CD4-positive, alpha-beta T cell (primary cell): ENCODE measurements at regions not wholly inside any gene's neighbourhood (a gene's known extent, or its start where the extent isn't known, plus 50 kb on each side); places are given as distances from the start of the nearest gene placed in this dataset.

ENCODE experiments used
- ATAC-seq: fragments of 200-7000 bp; cut with Tn5 transposase; one replicate; pipeline ENCODE4 v1.10.0; 2022; ENCODE audit warnings: mild to moderate bottlenecking; ENCODE audit not compliant: poor library complexity
- CTCF ChIA-PET: fragments of 350-600 bp; sonication (Branson Sonifier 250); formaldehyde crosslinking; loops from one replicate; lab custom pipeline; 2021; ENCODE audit warnings: antibody characterized with exemption, inconsistent platforms; lab: Charles Lee
- POLR2A ChIA-PET: fragments of 350-600 bp; sonication (Branson Sonifier 250); formaldehyde crosslinking; loops from one replicate; lab custom pipeline; 2021; ENCODE audit warnings: antibody characterized with exemption, inconsistent platforms; lab: Charles Lee
- DNase-seq, 14 experiments: peaks; one replicate each; pipeline ENCODE4 v3.0.0-alpha.2; 2013 to 2020; ENCODE audit warnings: mixed read lengths in 2 of 14
- H3K27ac ChIP-seq, 2 donors: one replicate each; pipeline versions ENCODE4 v1.5.1 to v1.7.0; 2013; ENCODE audit warnings: low read length in 2 of 2, low read depth in 1 of 2, mild to moderate bottlenecking in 1 of 2
- H3K27me3 ChIP-seq, 2 experiments: 1 replicate in 1 of 2; 2 replicates in 1 of 2; pipeline versions ENCODE4 v1.6.1 to v1.7.0; 2013; ENCODE audit warnings: low read length in 2 of 2, control low read depth in 1 of 2, mild to moderate bottlenecking in 1 of 2, moderate library complexity in 1 of 2; ENCODE audit not compliant: insufficient read depth in 2 of 2, control insufficient read depth in 1 of 2
- H3K36me3 ChIP-seq: one replicate; pipeline ENCODE4 v1.6.1; 2013; ENCODE audit warnings: low read length, control low read depth; ENCODE audit not compliant: insufficient read depth
- H3K4me1 ChIP-seq: one replicate; pipeline ENCODE4 v1.6.1; 2013; ENCODE audit warnings: low read length, control low read depth; ENCODE audit not compliant: insufficient read depth
- H3K4me3 ChIP-seq: one replicate; pipeline ENCODE4 v1.5.1; 2013; ENCODE audit warnings: mild to moderate bottlenecking, low read length, moderate library complexity
- H3K9me3 ChIP-seq, 2 experiments: 1 replicate in 1 of 2; 2 replicates in 1 of 2; pipeline versions ENCODE4 v1.6.1 to v1.7.0; 2013; ENCODE audit warnings: low read length in 2 of 2, mild to moderate bottlenecking in 2 of 2, control low read depth in 1 of 2, moderate library complexity in 1 of 2; ENCODE audit not compliant: control insufficient read depth in 1 of 2, insufficient read depth in 1 of 2
- H3K27ac Mint-ChIP-seq: one replicate; pipeline ENCODE4 v1.8.0; 2020; ENCODE audit warnings: mixed read lengths
- H3K27me3 Mint-ChIP-seq: one replicate; pipeline ENCODE4 v1.8.0; 2021; ENCODE audit warnings: mixed read lengths
- H3K36me3 Mint-ChIP-seq: one replicate; pipeline ENCODE4 v1.8.0; 2021; ENCODE audit warnings: low read depth, mixed read lengths
- H3K4me1 Mint-ChIP-seq: one replicate; pipeline ENCODE4 v1.8.0; 2021; ENCODE audit warnings: low read depth, mixed read lengths
- H3K4me3 Mint-ChIP-seq: one replicate; pipeline ENCODE4 v1.8.0; 2020; ENCODE audit warnings: mild to moderate bottlenecking, mixed read lengths
- H3K9me3 Mint-ChIP-seq: one replicate; pipeline ENCODE4 v1.8.0; 2020; ENCODE audit warnings: mixed read lengths
- CTCF ChIP-seq: fragments of 200-600 bp; IDR thresholded peaks from one replicate; pipeline ENCODE4 v1.8.0; 2022; ENCODE audit warnings: antibody characterized with exemption, mild to moderate bottlenecking
- intact Hi-C, 2 experiments: fragments of 100-400 bp; cut with DNase I in 1 of 2; cut with micrococcal nuclease in 1 of 2; formaldehyde crosslinking; loops; one replicate each; pipeline versions ENCODE4 v1.15.1 to v1.9.0; 2023 to 2025; cut with DNase I, micrococcal nuclease

GRCh38 chr5:73274121-73274520 lies 101.1 kb downstream of the TMEM174 start:
- Histone ChIP-seq H3K27ac (no peak overlapping the region), H3K9me3 (no peaks in the 10 kb centered on the region), H3K4me1 (no peaks in the 10 kb centered on the region), H3K4me3 (no peak overlapping the region), H3K36me3 (no peaks in the 10 kb centered on the region), H3K27me3 (peaks cover 16 to 27% of the 10 kb centered on the region in 2 experiments)
- ChIA-PET POLR2A (no interaction called here), CTCF (no interaction called here)
- H3K4me3 Mint-ChIP-seq, result no peak overlapping the region
- ATAC-seq (no peak), DNase-seq (no peak)
- H3K9me3 Mint-ChIP-seq, result no peaks in the 10 kb centered on the region
- H3K36me3 Mint-ChIP-seq, result no peaks in the 10 kb centered on the region
- H3K4me1 Mint-ChIP-seq, result no peaks in the 10 kb centered on the region
- peaks cover 75% of the 10 kb centered on the region for H3K27me3 Mint-ChIP-seq
- TF ChIP-seq CTCF, result no peak
- H3K27ac Mint-ChIP-seq, result no peak overlapping the region
- intact Hi-C loops, result no loop called here

GRCh38 chr5:73273379-73274050 lies 100.5 kb downstream of the TMEM174 start:
- Mint-ChIP-seq H3K4me1 (no peaks in the 10 kb centered on the region), H3K4me3 (no peak overlapping the region), H3K36me3 (no peaks in the 10 kb centered on the region), H3K27me3 (peaks cover 69% of the 10 kb centered on the region), H3K27ac (no peak overlapping the region), H3K9me3 (no peaks in the 10 kb centered on the region)
- ATAC-seq (no peak), DNase-seq (no peak)
- Histone ChIP-seq H3K27ac (no peak overlapping the region), H3K36me3 (no peaks in the 10 kb centered on the region), H3K9me3 (no peaks in the 10 kb centered on the region), H3K27me3 (peaks cover 16 to 24% of the 10 kb centered on the region in 2 experiments), H3K4me3 (no peak overlapping the region), H3K4me1 (no peaks in the 10 kb centered on the region)
- ChIA-PET POLR2A (no interaction called here), CTCF (no interaction called here)
- TF ChIP-seq CTCF, result no peak
- intact Hi-C loops, result no loop called here

GRCh38 chr5:73272351-73272750 lies 99.4 kb downstream of the TMEM174 start:
- no peak overlapping the region for H3K27ac ChIP-seq
- ATAC-seq (no peak), DNase-seq (no peak)
- no peak for TF ChIP-seq CTCF
- H3K36me3 Mint-ChIP-seq, result no peaks in the 10 kb centered on the region
- no peaks in the 10 kb centered on the region for H3K9me3 Mint-ChIP-seq
- intact Hi-C loops, result no loop called here
- H3K36me3 ChIP-seq, result no peaks in the 10 kb centered on the region
- peaks cover 61% of the 10 kb centered on the region for H3K27me3 Mint-ChIP-seq
- POLR2A ChIA-PET, result no interaction called here
- H3K9me3 ChIP-seq, result no peaks in the 10 kb centered on the region
- peaks cover 11 to 17% of the 10 kb centered on the region in 2 experiments for H3K27me3 ChIP-seq
- CTCF ChIA-PET, result interaction anchor here (1.0 kb wide), 1 partner anchor 11 kb away, joined by 3 read pairs; no protein-coding TSS in a partner anchor
- no peaks in the 10 kb centered on the region for H3K4me1 Mint-ChIP-seq
- no peak overlapping the region for H3K4me3 ChIP-seq
- H3K27ac Mint-ChIP-seq, result no peak overlapping the region
- no peaks in the 10 kb centered on the region for H3K4me1 ChIP-seq
- no peak overlapping the region for H3K4me3 Mint-ChIP-seq
